ENCODE measurements at regions not wholly inside any gene's neighbourhood (a gene's known extent, or its start where the extent isn't known, plus 50 kb on each side); places are given as distances from the start of the nearest gene placed in this dataset.
A peak's percentile ranks its signal among the peaks of the same experiment; 100 is the strongest.

GRCh38 chr17:72588561-72588960 is 467.7 kb downstream of the SOX9 start:
- Histone ChIP-seq H3K9me3 (replicated peaks in 1 of 2; ENCODE audit: control insufficient read depth in 1 of 2, insufficient read depth in 1 of 2, low read length in 2 of 2) (peaks cover 0 to 6% of the 10 kb centered on the region in 2 donors), H3K79me2 (ENCODE audit: insufficient read depth, low read length) (no peaks in the 10 kb centered on the region), H3K4me3 (replicated peaks in 1 of 3; ENCODE audit: low read depth in 2 of 3, low read length in 3 of 3) (no peak overlapping the region), H3K27ac (ENCODE audit: low read depth in 1 of 2, low read length in 2 of 2) (no peak overlapping the region), H3K9ac (ENCODE audit: insufficient read depth, low read length, poor library complexity, severe bottlenecking) (no peak overlapping the region), H3K27me3 (ENCODE audit: control insufficient read depth in 2 of 2, insufficient read depth in 2 of 2, low read length in 2 of 2) (peaks cover 27 to 48% of the 10 kb centered on the region in 2 donors), H3K4me1 (ENCODE audit: control insufficient read depth in 1 of 2, insufficient read depth in 2 of 2, low read length in 2 of 2) (peaks cover 10 to 14% of the 10 kb centered on the region in 2 donors), H4K20me1 (ENCODE audit: insufficient read depth, low read length) (no peaks in the 10 kb centered on the region), H2AFZ (ENCODE audit: insufficient read depth, low read depth, low read length, poor library complexity, severe bottlenecking) (no peak overlapping the region), H3K4me2 (replicated peaks; ENCODE audit: extremely low read depth, low read length, poor library complexity, severe bottlenecking) (no peak overlapping the region), H3K36me3 (replicated peaks in 1 of 2; ENCODE audit: control insufficient read depth in 1 of 2, insufficient read depth in 2 of 2, low read length in 2 of 2) (no peaks in the 10 kb centered on the region)
- TF ChIP-seq CTCF (IDR thresholded peaks at IDR 0.05) = no peak
- WGBS (ENCODE audit: insufficient coverage) = 97% methylated on average over 3 of the region's 7 CpGs
- Mint-ChIP-seq H3K36me3 (peaks cover 0 to 4% of the 10 kb centered on the region in 2 donors), H3K4me3 (peak overlapping the region in 1 of 2 donors; percentile 44), H3K27me3 (ENCODE audit: low read depth in 3 of 3) (peaks cover 38 to 54% (median 52%) of the 10 kb centered on the region in 3 donors), H3K9me3 (peaks cover 0 to 9% (median 2%) of the 10 kb centered on the region in 7 donors), H3K27ac (no peak overlapping the region), H3K4me1 (peaks cover 15% of the 10 kb centered on the region)
- intact Hi-C loops (cut with micrococcal nuclease) = no loop called here
- DNase-seq = no peak

DNA sequence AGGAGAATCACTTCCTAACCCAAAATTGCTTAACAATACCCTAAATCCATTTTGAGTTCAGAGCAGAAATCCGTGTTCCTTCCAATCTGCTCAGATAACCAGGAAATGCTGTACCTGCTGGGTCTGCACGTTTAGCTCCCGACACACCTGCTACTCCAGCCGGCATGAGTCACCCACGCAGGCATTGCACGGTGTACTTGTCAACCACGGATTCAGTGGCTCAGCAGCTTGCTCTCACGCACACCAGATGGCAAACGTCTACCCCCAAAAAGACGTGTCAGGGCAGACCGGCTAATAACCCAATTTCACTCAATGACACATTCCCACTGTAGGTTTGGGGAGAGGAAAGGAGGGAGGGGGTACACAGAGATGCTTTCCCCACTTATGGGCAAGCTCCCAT is 468.1 kb downstream of the SOX9 start:
- Histone ChIP-seq H3K27ac (ENCODE audit: low read depth in 1 of 2, low read length in 2 of 2) (no peak overlapping the region), H3K4me1 (ENCODE audit: control insufficient read depth in 1 of 2, insufficient read depth in 2 of 2, low read length in 2 of 2) (peaks cover 10 to 14% of the 10 kb centered on the region in 2 donors), H3K4me3 (replicated peaks in 1 of 3; ENCODE audit: low read depth in 2 of 3, low read length in 3 of 3) (no peak overlapping the region), H3K79me2 (ENCODE audit: insufficient read depth, low read length) (no peaks in the 10 kb centered on the region), H3K36me3 (replicated peaks in 1 of 2; ENCODE audit: control insufficient read depth in 1 of 2, insufficient read depth in 2 of 2, low read length in 2 of 2) (no peaks in the 10 kb centered on the region), H3K27me3 (ENCODE audit: control insufficient read depth in 2 of 2, insufficient read depth in 2 of 2, low read length in 2 of 2) (peaks cover 28 to 50% of the 10 kb centered on the region in 2 donors), H3K4me2 (replicated peaks; ENCODE audit: extremely low read depth, low read length, poor library complexity, severe bottlenecking) (no peak overlapping the region), H3K9ac (ENCODE audit: insufficient read depth, low read length, poor library complexity, severe bottlenecking) (no peak overlapping the region), H2AFZ (ENCODE audit: insufficient read depth, low read depth, low read length, poor library complexity, severe bottlenecking) (no peak overlapping the region), H3K9me3 (replicated peaks in 1 of 2; ENCODE audit: control insufficient read depth in 1 of 2, insufficient read depth in 1 of 2, low read length in 2 of 2) (peaks cover 0 to 6% of the 10 kb centered on the region in 2 donors), H4K20me1 (ENCODE audit: insufficient read depth, low read length) (no peaks in the 10 kb centered on the region)
- Mint-ChIP-seq H3K27me3 (ENCODE audit: low read depth in 3 of 3) (peaks cover 42 to 58% (median 56%) of the 10 kb centered on the region in 3 donors), H3K9me3 (peaks cover 0 to 9% (median 2%) of the 10 kb centered on the region in 7 donors), H3K4me1 (peaks cover 15% of the 10 kb centered on the region), H3K36me3 (peaks cover 0 to 4% of the 10 kb centered on the region in 2 donors), H3K27ac (no peak overlapping the region), H3K4me3 (peak overlapping the region in 1 of 2 donors; percentile 44)
- intact Hi-C loops (cut with micrococcal nuclease) = no loop called here
- WGBS (ENCODE audit: insufficient coverage) = 93% methylated on average over 6 of the region's 11 CpGs
- TF ChIP-seq CTCF (IDR thresholded peaks at IDR 0.05) = no peak
- DNase-seq = no peak
